Prostate gland (tissue), 2 donors: ENCODE measurements at regions not wholly inside any gene's neighbourhood (a gene's known extent, or its start where the extent isn't known, plus 50 kb on each side); places are given as distances from the start of the nearest gene placed in this dataset.

ENCODE experiments used
- CTCF ChIP-seq, 4 experiments: fragments of 200-600 bp in 2 of 4; fragments of 450-650 bp in 2 of 4; sonication (generic) in 2 of 4; IDR thresholded peaks; 1 replicate in 3 of 4; 2 replicates in 1 of 4; pipeline ENCODE4 v1.5.1; 2016 to 2019; ENCODE audit warnings: antibody characterized with exemption in 4 of 4, mild to moderate bottlenecking in 2 of 4, moderate library complexity in 2 of 4
- POLR2A ChIP-seq: fragments of 450-650 bp; IDR thresholded peaks from one replicate; pipeline ENCODE4 v1.6.1; 2016; ENCODE audit warnings: antibody characterized with exemption, mild to moderate bottlenecking
- POLR2AphosphoS5 ChIP-seq: sonication (generic); formaldehyde crosslinking; IDR thresholded peaks from one replicate; pipeline ENCODE4 v1.6.1; 2017; ENCODE audit warnings: antibody characterized with exemption

- TF ChIP-seq CTCF (IDR thresholded peaks at IDR 0.05) (no peak), POLR2AphosphoS5 (no peak), POLR2A (no peak)
Observed at GRCh38 chr11:27254744-27255446, 108.1 kb downstream of the CCDC34 start.
